Muscle of back (tissue), 3 donors: ENCODE measurements at regions not wholly inside any gene's neighbourhood (a gene's known extent, or its start where the extent isn't known, plus 50 kb on each side); places are given as distances from the start of the nearest gene placed in this dataset.

ENCODE experiments used
- DNase-seq, 3 donors: peaks; one replicate each; pipeline versions ENCODE4 v3.0.0 to v3.0.0-alpha.2; 2013

DNA sequence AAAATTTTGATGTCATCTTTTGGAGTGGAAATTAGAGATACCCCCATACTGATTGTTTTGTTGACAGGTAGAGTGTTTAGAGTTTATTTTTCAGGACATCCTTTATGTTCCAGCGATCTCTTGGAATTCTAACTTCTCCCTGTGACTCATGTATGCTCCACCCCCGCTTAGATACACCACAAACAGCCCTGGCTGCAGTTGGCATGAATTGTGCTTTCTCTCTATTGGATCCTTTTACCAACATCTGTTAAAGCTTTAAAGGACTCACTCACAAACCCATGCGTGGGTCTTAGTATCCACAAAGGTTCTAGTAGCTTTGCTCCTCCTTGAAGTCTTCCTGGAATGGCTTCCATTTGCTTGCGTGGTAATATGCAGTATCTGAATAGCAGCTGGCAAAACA lies 409.5 kb upstream of the POU3F3 start:
- peak in 1 of 3 donors; percentile 8 for DNase-seq

DNA sequence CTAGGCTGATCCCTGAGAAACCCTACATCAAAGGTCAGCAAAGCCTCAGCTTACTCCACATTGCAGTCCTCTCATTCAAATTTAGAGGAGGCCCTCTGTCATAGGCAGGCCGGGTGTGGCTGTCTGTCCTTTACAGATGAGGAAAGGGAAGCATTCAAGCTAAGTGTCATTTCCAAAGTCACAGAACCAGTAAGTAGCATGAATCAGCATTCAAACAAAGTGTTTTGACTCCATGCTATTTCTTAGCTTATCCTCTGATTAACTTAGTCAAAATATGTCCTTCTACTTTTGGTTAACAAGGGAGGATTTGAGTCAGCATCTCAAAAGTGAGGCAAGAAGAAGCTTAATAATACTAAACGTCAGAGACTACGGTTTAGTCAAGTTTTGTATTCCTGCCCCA lies 409.0 kb upstream of the POU3F3 start:
- DNase-seq = no peak

DNA sequence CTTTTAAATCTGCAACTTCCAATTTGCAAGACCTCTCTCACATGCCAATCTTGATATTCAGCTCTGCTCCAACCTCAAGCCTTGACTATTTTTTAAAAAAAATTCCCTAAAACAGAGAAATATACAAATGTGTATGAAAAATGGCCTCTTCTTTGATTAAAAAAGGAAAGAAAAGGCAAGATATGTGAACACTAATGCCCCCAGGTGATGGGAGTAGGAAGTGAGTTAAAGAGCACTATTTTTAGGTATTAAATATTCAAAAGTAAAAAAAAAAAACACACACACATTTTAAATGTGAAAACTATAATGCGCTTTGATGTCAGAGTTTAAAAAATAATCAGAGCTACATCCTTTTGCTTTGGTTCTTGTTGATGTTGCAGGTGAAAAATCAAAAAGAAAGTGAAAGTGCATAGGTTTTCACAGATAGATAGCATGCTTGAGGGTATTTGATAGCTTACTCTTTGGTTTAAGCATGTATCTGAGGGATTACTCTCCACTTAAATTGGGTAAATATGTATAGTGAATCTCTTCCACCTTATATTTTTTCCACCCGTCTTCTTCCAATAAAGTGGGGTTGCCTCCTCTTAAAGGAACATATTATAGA lies 406.0 kb upstream of the POU3F3 start:
- peak in 1 of 3 donors; percentile 17 for DNase-seq

DNA sequence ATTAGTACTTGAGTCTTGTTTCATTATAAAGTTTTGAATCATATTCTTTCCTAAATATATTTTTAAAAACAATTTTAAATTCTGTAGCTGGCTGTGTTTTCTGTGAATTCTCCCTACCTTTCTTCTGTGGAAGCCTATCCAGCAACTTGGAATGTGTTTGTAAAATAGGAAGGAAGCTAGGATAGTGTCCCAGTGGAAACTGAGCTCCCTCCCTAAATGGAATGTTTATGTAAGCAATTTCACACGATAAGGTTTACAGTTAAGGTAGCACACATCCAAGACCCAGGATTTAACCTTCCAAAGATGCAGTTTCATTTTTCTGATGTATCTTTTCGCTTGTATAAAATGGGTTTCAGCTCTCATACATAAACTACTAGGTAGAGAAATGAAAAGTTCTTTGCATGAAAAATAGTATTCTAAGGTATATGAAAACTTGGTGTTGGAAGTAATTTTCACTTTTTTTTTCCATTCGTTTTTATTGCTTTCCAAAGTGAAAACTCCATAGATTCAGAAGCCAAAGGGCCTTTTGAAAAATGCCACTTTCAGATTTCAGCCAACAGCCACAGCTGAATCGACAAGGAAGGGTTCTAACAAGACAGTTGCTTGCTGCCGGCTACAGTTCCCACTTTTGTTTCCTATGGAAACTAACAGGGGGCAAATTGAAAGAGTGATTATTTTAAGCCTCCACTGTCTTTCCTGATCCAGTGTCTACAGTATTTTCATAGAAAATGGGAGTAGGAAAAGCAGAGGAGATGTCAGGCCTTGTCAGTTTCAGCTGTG lies 405.1 kb upstream of the POU3F3 start:
- DNase-seq = no peak

DNA sequence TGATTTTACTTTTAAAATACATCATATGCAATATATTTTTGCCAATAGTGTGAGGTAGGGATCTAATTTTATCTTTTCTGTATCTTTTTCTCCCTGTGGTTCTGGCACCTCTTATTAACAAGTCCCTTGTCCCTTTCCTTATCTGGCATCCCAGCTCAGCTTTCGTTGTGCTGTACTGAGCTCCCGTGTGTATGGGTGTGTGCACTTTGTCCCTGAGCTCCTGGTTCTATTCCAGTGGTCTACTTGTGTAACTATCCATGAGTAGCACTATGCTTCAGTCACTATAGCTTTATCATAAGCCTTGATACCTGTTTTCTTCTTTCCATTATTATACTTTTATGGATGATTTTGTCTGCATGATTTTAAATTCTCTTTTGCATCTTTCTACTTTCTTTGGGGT lies 401.4 kb upstream of the POU3F3 start:
- DNase-seq = no peak

DNA sequence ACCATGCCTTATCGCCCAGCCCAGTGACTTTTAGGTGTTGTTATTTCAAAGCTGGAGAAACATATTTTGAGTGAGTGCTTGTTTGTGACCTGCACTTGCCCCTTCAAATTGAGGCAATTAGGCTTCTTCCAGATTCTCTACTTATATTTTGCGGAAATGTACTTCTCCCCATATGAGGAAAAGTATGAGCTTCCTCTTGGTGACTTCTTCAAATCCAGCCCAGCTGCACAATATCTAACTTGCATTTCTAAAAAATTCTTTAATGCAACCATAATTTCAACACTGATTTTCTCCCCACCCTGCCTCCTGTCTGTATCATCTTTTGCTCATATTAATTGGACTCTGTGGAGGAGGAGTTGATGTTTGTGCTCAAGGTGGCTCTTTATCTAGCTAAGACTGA lies 391.2 kb upstream of the POU3F3 start:
- no peak for DNase-seq

DNA sequence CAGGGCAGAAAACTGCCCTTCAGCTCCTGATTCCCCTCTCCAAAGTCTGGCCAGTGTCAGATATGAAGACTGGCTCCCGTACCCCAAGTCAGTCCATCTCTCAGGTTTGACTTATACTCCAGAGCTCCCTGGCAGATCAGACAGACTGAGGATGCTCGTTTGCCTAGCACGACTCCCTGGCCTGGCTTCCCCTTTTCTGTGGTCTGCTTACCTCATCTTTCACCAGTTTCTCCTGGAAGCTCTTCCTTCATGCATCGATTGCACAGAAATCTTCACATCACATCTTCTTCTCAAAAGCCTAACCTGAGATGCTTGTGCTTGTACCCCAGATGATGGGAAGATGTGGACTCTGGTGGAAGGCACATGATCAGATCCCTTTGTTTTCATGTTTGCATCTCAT lies 387.9 kb upstream of the POU3F3 start:
- DNase-seq = no peak

DNA sequence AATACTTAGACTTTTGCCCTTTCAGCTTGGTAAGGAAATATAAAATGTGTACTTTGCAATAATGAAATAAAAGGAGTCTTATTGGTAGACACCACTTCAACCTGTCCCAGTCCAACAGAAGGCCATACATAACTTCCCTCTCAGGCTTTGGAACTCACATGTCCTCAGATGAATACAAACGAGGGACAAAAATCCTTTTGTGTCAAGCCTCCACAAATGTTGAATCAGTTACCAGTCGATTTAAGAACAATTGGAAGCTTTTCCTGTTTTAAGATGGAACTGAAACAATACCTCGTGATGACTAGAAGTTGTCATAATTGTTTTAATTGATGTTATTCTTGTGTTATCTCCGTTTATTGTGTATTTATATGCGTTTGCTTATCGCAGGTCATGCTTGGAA lies 385.1 kb upstream of the POU3F3 start:
- DNase-seq = no peak

DNA sequence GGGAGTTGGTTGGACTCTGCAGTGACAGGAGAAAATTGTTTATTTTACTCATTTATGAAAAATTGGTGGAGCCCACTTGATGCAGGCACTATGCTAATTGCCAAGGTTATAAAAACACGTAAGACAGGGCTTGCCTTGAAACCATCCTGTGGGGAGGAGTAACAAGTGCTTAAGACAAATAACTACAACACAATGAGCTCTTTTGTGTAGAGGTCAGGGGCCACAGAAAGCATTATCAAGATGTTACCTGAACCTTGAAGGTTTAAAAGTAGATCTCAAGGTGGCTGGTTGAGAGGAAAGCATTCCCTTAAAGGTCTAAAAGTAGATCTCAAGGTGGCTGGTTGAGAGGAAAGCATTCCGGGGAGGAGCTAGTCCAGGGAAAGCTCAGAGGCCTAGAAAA lies 381.8 kb upstream of the POU3F3 start:
- no peak for DNase-seq

DNA sequence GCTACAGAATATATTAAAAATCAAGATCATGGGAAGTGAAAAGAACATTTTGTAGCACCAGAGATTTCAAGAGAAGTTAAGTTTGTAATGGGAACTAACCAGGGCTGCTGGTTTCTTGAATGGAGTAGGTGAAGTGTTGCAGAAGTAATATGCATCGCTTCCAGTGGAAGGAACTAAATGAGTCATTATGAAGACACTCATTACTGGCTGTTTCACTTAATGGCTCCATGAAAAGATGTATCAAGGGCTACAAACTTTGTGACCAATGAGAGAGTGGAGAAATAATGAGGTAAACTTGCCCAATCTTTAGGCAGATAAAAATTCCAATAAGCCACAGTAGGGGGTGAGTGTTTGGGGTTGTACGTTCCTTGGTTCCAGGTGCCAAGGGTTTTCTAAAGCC lies 380.4 kb upstream of the POU3F3 start:
- DNase-seq = no peak

DNA sequence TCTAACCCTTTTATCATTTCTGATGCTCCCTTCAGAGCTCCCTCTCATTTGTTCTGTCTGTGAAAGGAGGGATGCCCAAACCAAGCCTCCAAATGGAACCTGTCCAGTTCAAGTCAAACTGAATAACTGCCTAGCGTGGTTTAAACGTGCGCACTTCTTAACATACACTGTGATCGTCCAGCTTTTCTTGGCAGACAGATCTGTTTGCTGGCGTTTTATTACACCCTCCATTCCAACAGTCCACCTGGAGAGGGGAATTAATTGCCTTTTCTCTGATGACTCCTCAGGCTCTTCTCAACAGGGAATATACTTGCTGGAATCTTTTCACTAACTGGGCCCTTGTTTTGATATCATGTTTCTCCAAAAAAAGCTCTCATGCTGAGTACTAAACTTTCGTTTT lies 379.2 kb upstream of the POU3F3 start:
- peak in 1 of 3 donors; percentile 7 for DNase-seq

DNA sequence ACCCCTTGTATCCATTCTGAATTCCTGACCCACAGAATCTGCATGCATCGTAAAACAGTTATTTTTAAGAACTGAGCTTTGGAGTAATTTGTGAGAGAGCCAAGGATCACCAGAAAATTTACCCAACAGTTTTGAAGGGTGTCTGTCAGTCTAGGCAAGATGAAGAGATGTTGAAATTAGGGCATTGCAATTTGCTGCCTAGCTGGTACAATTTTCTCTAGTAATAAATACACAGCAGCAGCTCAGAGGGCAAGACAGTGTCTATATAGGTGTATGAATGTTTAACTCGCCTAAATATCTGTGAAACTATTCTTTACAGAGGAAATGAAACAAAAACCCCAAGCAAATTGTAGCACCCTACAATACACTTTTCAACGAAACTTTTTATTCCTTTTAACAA lies 377.8 kb upstream of the POU3F3 start:
- no peak for DNase-seq

DNA sequence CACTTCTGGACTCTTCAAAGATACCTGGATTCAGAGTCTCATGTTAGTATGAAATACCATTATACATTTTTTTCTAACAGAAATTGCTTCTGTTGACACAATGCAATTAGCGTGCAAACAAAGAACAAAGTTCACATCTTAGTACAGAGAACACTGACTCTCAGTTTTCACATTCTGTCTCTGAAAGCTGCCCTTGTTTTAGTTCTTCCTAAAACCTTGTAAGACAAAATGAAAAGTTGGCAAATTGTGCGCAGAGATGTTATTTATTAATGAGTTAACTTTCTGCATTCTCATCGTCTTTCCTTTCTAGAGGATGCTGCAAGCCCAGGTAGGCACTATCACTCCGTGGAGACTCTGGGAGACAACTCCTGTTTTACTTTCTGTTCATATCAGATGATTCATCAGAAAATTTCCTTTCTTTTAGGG lies 377.3 kb upstream of the POU3F3 start:
- DNase-seq = no peak

DNA sequence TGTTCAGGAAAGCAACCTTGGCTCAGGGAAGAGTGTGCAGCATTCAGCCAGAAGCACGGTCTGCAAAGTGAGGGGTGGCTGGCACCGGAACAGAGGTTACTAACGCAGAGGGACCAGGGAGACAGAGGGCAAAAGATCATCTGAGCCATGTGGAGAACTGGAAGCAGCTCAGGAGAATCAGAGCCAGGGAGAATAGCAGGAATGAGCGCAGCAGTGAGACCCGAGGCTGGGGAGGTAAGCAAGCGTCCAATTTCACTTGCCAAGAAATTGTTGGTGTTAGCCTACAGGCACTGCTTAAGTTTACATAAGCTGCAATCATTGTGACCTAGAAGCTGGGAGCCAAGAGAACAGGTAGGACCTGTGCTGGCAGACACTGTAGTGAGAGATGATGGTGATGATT lies 372.6 kb upstream of the POU3F3 start:
- DNase-seq = no peak

DNA sequence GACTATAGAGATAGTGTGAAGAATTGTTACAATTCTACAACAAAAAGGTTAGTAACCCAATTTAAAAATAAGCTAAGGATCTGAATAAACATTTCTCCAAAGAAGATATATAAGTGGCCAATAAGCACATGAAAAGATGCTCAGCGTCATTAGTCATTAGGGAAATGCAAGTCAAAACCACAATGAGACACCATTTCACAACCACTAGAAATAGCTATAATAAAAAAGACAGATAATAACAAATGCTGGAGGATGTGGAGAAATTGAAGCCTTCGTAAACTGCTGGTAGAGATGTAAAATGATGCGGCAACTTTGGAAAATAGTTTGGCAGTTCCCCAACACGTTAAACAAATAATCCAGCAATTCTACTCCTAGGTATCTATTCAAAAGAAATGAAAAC lies 366.5 kb upstream of the POU3F3 start:
- DNase-seq = no peak

DNA sequence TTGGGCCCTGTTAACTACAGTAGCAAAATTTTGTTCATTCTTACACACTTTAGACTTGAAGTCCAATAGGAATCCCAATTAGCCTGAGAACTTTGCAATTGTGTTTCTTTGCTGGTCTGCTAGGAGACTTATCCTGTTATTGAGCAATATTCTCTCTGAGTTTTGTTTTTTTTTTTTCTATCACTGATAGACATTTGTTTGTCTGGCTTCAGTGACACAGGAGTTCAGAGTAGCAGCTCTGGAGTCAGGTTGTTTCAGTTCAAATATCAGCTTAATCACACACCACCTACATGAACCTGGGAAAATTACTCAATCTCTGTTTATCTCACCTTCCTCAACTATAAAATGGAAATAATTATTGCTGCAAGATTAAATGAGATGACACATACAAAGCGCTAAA lies 360.2 kb upstream of the POU3F3 start:
- DNase-seq = no peak

DNA sequence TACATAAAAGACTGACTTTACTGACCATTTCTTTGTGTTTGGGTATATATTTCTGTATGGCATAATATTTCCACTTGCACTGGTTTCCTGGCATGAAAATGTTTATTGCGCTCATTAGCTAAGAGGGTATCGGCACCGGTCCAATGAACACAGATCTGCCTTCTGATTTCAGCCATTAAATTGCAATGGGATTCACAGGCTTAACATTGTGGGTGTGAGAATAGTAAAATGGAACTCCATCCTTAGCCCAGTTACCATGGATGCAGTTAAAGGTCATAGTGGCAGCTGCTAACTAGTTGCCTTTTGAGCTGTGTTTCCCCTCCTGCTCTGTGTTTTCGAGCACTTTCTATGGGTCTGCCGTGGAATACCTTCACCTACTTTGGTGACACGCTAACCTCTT lies 352.6 kb upstream of the POU3F3 start:
- no peak for DNase-seq

DNA sequence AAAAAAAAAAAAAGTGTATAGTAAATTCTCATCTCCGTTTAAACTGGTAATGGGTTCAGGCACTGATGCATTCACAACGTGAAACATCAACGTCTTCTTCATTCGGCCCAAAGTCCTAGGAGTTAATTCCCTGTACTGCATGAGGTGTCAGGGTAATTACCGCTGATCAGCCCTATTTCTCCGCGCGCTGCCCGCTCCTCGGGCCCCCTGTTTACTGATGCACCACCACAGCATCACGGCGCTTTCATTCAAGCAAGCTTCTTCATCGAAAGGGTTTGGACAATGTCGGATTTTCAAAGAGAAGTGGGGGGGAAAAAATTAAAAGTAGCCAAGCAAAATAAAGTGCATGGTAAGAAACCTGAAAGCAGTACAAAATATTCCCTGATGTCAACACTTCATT lies 352.0 kb upstream of the POU3F3 start:
- no peak for DNase-seq

DNA sequence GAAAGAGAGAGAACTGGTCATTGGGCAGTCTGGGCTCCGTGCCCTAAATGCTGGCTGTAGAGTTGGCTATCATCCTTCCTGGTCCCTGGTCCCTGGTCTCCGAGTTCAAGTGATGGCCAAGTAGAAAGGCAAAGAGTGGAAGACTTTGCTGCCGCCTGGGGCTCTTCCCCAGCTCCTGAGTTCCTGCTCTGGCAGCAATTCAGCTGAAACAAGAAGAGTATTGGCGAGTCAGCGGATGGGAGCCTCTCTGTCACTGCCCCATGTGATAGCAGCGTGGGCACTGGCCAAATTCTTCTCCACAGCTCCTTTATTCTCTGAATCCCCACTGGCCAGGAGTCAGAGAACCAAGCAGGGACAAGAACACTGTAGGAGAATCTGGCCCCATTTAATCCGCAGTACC lies 351.0 kb upstream of the POU3F3 start:
- DNase-seq = peak in 1 of 3 donors; percentile 7

DNA sequence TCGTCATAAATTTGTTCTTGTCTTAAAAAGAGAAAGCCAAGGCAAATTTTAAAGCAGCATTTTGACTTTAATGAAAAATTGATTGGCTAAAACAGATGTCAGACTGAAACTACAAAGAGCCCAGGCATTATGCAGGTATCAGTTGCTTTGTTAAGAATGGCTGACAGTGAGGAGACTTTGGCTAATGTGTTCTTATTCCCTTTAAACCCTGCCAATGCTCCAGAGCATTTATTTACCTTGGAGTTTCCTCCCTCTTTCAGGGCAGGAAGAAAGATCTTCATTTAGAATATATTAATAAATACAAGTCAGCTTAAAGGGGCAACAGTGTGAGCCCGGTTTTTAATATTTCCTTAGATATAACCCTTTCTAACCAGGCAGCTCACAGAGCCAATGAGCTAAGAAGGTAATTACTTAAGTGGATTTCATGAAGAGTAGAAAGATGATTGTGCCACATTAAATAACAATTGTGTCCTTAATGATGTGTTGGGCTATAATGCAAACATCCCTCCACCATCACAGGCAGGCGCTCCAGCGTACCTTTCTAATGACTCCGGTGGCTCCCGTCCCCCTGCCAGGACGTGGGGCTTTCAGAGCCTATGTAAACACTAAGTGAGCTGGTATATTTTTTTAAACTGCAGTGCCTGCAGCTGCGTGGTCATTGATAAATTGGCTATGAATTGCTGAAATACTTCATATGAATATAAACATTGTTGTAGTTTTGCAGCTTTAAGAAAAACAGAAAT lies 349.4 kb upstream of the POU3F3 start:
- DNase-seq = no peak

DNA sequence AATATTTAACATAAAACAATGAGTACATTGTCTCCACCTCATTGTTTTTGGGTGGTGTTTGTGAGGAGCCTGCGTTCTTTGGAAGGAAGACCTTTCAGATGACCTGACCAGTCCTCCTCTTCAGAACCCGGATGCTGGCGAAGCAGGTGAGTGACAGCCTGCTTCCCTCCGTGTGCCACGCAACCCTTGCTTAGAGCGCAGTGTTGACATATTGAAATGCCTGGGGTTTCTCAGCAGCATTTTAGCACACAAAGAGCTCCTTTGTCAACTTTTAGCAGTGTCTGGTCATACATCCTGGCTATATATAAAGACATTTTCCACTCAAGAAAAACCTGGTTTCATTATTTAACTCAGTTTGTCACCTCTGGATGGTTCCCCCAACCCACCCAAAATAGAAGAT lies 335.7 kb upstream of the POU3F3 start:
- no peak for DNase-seq

DNA sequence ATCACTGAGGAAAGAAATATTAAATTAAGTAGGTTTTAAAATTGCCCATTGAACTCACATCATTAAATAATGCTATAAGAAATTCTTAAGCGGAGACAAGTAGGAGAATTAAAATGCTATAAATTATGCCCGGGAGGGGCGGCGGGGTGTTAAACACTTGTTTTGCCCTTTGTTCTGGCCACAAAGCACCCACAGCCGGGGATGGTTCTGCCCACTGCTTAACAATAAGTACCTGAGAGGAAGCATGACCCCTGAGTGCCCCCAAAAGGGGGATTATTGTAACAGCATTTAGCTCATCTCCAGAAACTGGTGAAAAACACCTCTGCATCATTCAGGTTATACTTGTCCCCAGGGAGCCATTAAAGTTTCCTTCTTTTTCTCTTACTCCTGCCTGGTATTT lies 332.7 kb upstream of the POU3F3 start:
- no peak for DNase-seq

DNA sequence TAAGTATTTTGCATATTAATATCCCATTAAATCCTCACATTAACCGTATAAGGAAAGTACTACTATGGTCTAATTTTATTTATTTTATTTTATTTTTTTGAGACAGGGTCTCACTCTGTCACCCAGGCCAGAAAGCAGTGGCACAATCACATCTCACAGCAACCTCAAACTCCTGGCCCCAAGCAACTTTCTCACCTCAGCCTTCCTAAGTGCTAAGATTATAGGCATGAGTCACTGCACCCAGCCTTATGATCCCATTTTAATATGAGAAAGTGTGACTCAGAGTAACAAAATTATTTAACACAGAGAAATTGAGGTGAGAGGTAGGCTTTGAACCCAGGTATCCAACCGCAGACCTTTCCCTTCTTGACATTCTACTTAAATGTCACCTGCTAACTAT lies 330.0 kb upstream of the POU3F3 start:
- DNase-seq = no peak
